ENCODE measurements at regions not wholly inside any gene's neighbourhood (a gene's known extent, or its start where the extent isn't known, plus 50 kb on each side); places are given as distances from the start of the nearest gene placed in this dataset.
A peak's percentile ranks its signal among the peaks of the same experiment; 100 is the strongest.

DNA sequence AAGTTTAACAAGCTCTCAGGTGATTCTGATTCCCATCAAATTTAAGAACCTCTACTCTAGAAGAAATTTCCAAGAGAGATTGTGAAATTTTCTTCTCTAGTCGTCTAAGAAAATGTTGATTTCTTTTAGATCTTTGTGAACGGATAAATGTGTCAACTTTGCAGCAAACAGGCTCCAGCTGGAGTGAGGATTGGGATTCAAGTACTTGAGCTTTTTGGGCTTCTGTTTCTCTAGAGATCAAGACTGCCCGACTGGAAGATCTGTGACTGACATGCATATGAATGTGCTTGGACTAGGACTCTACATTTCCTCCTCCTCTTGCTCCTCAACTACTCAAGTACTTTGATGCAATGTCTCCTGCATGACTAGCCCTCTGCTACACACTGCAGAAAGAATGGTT, 388.3 kb downstream of the TMEM38B start:
- Histone ChIP-seq H4K20me1 (ENCODE audit: insufficient read depth, low read length, poor library complexity, severe bottlenecking) (no peaks in the 10 kb centered on the region), H3K9me2 (replicated peaks; ENCODE audit: low read depth, low read length) (no peaks in the 10 kb centered on the region), H3K27me3 (ENCODE audit: insufficient read depth, low read length, poor library complexity, severe bottlenecking) (no peaks in the 10 kb centered on the region), H3K4me1 (ENCODE audit: insufficient read depth, low read length, poor library complexity, severe bottlenecking) (peaks cover 74% of the 10 kb centered on the region), H2AFZ (ENCODE audit: low read length) (no peak overlapping the region), H3K79me2 (ENCODE audit: insufficient read depth, low read length) (no peaks in the 10 kb centered on the region), H3F3A (ENCODE audit: low read depth) (peaks cover 3% of the 10 kb centered on the region; the same call in 1 of the 2 replicates), H3K9me3 (ENCODE audit: insufficient read depth, low read depth, low read length) (peaks cover 8% of the 10 kb centered on the region; the same call in 1 of the 2 replicates), H3K4me2 (ENCODE audit: low read depth, low read length, poor library complexity, severe bottlenecking) (no peak overlapping the region), H3K4me3 (ENCODE audit: low read length, poor library complexity, severe bottlenecking) (no peak overlapping the region), H3K36me3 (ENCODE audit: insufficient read depth, low read length) (no peaks in the 10 kb centered on the region), H3K9ac (ENCODE audit: low read depth, low read length, poor library complexity, severe bottlenecking) (no peak overlapping the region)
- TF ChIP-seq, protein P1, sequence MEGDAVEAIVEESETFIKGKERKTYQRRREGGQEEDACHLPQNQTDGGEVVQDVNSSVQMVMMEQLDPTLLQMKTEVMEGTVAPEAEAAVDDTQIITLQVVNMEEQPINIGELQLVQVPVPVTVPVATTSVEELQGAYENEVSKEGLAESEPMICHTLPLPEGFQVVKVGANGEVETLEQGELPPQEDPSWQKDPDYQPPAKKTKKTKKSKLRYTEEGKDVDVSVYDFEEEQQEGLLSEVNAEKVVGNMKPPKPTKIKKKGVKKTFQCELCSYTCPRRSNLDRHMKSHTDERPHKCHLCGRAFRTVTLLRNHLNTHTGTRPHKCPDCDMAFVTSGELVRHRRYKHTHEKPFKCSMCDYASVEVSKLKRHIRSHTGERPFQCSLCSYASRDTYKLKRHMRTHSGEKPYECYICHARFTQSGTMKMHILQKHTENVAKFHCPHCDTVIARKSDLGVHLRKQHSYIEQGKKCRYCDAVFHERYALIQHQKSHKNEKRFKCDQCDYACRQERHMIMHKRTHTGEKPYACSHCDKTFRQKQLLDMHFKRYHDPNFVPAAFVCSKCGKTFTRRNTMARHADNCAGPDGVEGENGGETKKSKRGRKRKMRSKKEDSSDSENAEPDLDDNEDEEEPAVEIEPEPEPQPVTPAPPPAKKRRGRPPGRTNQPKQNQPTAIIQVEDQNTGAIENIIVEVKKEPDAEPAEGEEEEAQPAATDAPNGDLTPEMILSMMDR (conservative IDR thresholded peaks at IDR 0.05; ENCODE audit: low read length) = no peak
- no peak for TF ChIP-seq EZH2phosphoT487 (IDR thresholded peaks at IDR 0.05; ENCODE audit: borderline replicate concordance)

DNA sequence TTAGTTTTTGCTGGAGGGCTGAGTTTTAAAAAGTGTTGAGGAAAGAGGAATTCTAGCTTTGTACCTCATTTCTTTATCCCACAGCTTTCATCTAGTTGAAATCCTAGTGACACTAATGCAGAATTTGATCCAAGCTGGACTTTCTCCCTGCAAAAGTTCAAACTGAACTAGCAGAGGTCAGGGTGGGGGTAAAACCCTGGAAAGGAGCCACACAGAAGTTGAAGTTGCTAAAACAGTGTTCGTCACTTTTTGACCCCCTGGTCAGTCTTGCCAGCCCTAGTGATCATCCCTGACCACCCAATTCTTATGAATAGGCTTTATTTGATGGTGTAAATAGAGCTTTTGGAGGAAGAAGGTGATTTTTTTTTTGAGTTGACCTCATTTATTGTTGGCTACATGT, 390.4 kb downstream of the TMEM38B start:
- H3K4me3 ChIP-seq (ENCODE audit: low read length, poor library complexity, severe bottlenecking) = no peak overlapping the region
- H3K9me2 ChIP-seq (replicated peaks; ENCODE audit: low read depth, low read length) = no peaks in the 10 kb centered on the region
- H3K36me3 ChIP-seq (ENCODE audit: insufficient read depth, low read length) = no peaks in the 10 kb centered on the region
- H3K9ac ChIP-seq (ENCODE audit: low read depth, low read length, poor library complexity, severe bottlenecking) = no peak overlapping the region
- H2AFZ ChIP-seq (ENCODE audit: low read length) = no peak overlapping the region
- peaks cover 6% of the 10 kb centered on the region; the same call in 1 of the 2 replicates for H3F3A ChIP-seq (ENCODE audit: low read depth)
- H3K4me1 ChIP-seq (ENCODE audit: insufficient read depth, low read length, poor library complexity, severe bottlenecking) = peaks cover 64% of the 10 kb centered on the region
- no peak overlapping the region for H3K4me2 ChIP-seq (ENCODE audit: low read depth, low read length, poor library complexity, severe bottlenecking)
- TF ChIP-seq, protein P1 (conservative IDR thresholded peaks at IDR 0.05; ENCODE audit: low read length) = no peak
- TF ChIP-seq EZH2phosphoT487 (IDR thresholded peaks at IDR 0.05; ENCODE audit: borderline replicate concordance) = no peak
- H3K9me3 ChIP-seq (ENCODE audit: insufficient read depth, low read depth, low read length) = peaks cover 18% of the 10 kb centered on the region; the same call in 1 of the 2 replicates
- no peaks in the 10 kb centered on the region for H3K27me3 ChIP-seq (ENCODE audit: insufficient read depth, low read length, poor library complexity, severe bottlenecking)
- H4K20me1 ChIP-seq (ENCODE audit: insufficient read depth, low read length, poor library complexity, severe bottlenecking) = no peaks in the 10 kb centered on the region
- no peaks in the 10 kb centered on the region for H3K79me2 ChIP-seq (ENCODE audit: insufficient read depth, low read length)

DNA sequence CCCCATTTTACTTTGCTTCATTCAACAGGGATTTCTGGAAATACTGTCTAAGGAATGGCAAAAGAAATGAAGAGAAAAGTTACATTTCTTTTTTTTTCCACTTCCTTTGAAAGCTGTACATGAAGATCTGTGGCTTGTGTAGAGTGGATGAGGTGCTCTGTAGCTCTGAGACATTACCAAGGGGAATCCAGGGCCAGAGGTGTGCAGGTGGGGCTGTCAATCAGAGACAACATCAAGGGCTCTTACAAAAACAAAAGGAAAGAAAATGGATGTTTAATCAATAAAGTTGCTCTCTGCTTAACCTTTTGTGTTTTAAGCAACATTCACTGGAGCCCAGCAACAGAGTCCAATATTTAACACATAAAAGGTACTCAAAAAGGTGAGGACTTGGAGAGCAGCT, 391.1 kb downstream of the TMEM38B start:
- Histone ChIP-seq H3K27me3 (ENCODE audit: insufficient read depth, low read length, poor library complexity, severe bottlenecking) (no peaks in the 10 kb centered on the region), H3K36me3 (ENCODE audit: insufficient read depth, low read length) (no peaks in the 10 kb centered on the region), H3K4me2 (ENCODE audit: low read depth, low read length, poor library complexity, severe bottlenecking) (no peak overlapping the region), H3K4me1 (ENCODE audit: insufficient read depth, low read length, poor library complexity, severe bottlenecking) (peaks cover 58% of the 10 kb centered on the region), H3K9me2 (replicated peaks; ENCODE audit: low read depth, low read length) (no peaks in the 10 kb centered on the region), H3K4me3 (ENCODE audit: low read length, poor library complexity, severe bottlenecking) (peak overlapping the region; percentile 2), H4K20me1 (ENCODE audit: insufficient read depth, low read length, poor library complexity, severe bottlenecking) (no peaks in the 10 kb centered on the region), H3K9me3 (ENCODE audit: insufficient read depth, low read depth, low read length) (peaks cover 18% of the 10 kb centered on the region; the same call in 1 of the 2 replicates), H3K79me2 (ENCODE audit: insufficient read depth, low read length) (no peaks in the 10 kb centered on the region), H3F3A (ENCODE audit: low read depth) (peaks cover 6% of the 10 kb centered on the region; the same call in 1 of the 2 replicates), H3K9ac (ENCODE audit: low read depth, low read length, poor library complexity, severe bottlenecking) (no peak overlapping the region), H2AFZ (ENCODE audit: low read length) (no peak overlapping the region)
- TF ChIP-seq, protein P1 (conservative IDR thresholded peaks at IDR 0.05; ENCODE audit: low read length) = no peak
- no peak for TF ChIP-seq EZH2phosphoT487 (IDR thresholded peaks at IDR 0.05; ENCODE audit: borderline replicate concordance)

Measured in Loucy (cell line).